ENCODE measurements at regions not wholly inside any gene's neighbourhood (a gene's known extent, or its start where the extent isn't known, plus 50 kb on each side); places are given as distances from the start of the nearest gene placed in this dataset.

GRCh38 chr5:12467799-12468198 is 563.6 kb upstream of the CTNND2 start:
- no peak overlapping the region for H3K4me3 ChIP-seq (ENCODE audit: low read depth, low read length)
- TF ChIP-seq POLR2A (IDR thresholded peaks at IDR 0.05; ENCODE audit: extremely low read depth, insufficient read length) (no peak), MAX (IDR thresholded peaks at IDR 0.05; ENCODE audit: low read depth, low read length) (no peak), MYC (IDR thresholded peaks at IDR 0.05; ENCODE audit: low read depth, low read length) (no peak), CTCF (IDR thresholded peaks at IDR 0.05; ENCODE audit: low read depth, low read length) (no peak)
- no peak for DNase-seq (ENCODE audit: low read depth)

- no peak for DNase-seq (ENCODE audit: low read depth)
- no peak overlapping the region for H3K4me3 ChIP-seq (ENCODE audit: low read depth, low read length)
- TF ChIP-seq MAX (IDR thresholded peaks at IDR 0.05; ENCODE audit: low read depth, low read length) (no peak), POLR2A (IDR thresholded peaks at IDR 0.05; ENCODE audit: extremely low read depth, insufficient read length) (no peak), MYC (IDR thresholded peaks at IDR 0.05; ENCODE audit: low read depth, low read length) (no peak), CTCF (IDR thresholded peaks at IDR 0.05; ENCODE audit: low read depth, low read length) (no peak)
Observed at GRCh38 chr5:12460493-12461261, 556.4 kb upstream of the CTNND2 start.

- no peak overlapping the region for H3K4me3 ChIP-seq (ENCODE audit: low read depth, low read length)
- no peak for DNase-seq (ENCODE audit: low read depth)
- TF ChIP-seq POLR2A (IDR thresholded peaks at IDR 0.05; ENCODE audit: extremely low read depth, insufficient read length) (no peak), MAX (IDR thresholded peaks at IDR 0.05; ENCODE audit: low read depth, low read length) (no peak), MYC (IDR thresholded peaks at IDR 0.05; ENCODE audit: low read depth, low read length) (no peak), CTCF (IDR thresholded peaks at IDR 0.05; ENCODE audit: low read depth, low read length) (no peak)
Observed at GRCh38 chr5:12459326-12459725, 555.1 kb upstream of the CTNND2 start.

- H3K4me3 ChIP-seq (ENCODE audit: low read depth, low read length): no peak overlapping the region
- DNase-seq (ENCODE audit: low read depth): no peak
- TF ChIP-seq CTCF (IDR thresholded peaks at IDR 0.05; ENCODE audit: low read depth, low read length): no peak
- no peak for TF ChIP-seq POLR2A (IDR thresholded peaks at IDR 0.05; ENCODE audit: extremely low read depth, insufficient read length)
- TF ChIP-seq MAX (IDR thresholded peaks at IDR 0.05; ENCODE audit: low read depth, low read length): no peak
- TF ChIP-seq MYC (IDR thresholded peaks at IDR 0.05; ENCODE audit: low read depth, low read length): no peak
Observed at GRCh38 chr5:12419075-12419474, 514.8 kb upstream of the CTNND2 start.

GRCh38 chr5:12413585-12413984 is 509.3 kb upstream of the CTNND2 start:
- no peak for TF ChIP-seq POLR2A (IDR thresholded peaks at IDR 0.05; ENCODE audit: extremely low read depth, insufficient read length)
- no peak for TF ChIP-seq MYC (IDR thresholded peaks at IDR 0.05; ENCODE audit: low read depth, low read length)
- TF ChIP-seq CTCF (IDR thresholded peaks at IDR 0.05; ENCODE audit: low read depth, low read length): no peak
- no peak for TF ChIP-seq MAX (IDR thresholded peaks at IDR 0.05; ENCODE audit: low read depth, low read length)
- no peak for DNase-seq (ENCODE audit: low read depth)

More at GRCh38 chr5:12413585-12413984, 509.3 kb upstream of the CTNND2 start:
- no peak overlapping the region for H3K4me3 ChIP-seq (ENCODE audit: low read depth, low read length)
